Gastrocnemius medialis (tissue), 4 donors: ENCODE measurements at regions not wholly inside any gene's neighbourhood (a gene's known extent, or its start where the extent isn't known, plus 50 kb on each side); places are given as distances from the start of the nearest gene placed in this dataset.

Experiments used
- POLR2A ChIP-seq, 2 donors: fragments of 450-650 bp; IDR thresholded peaks; one replicate each; pipeline ENCODE4 v1.6.1; 2017; ENCODE audit warnings: antibody characterized with exemption in 2 of 2, mild to moderate bottlenecking in 2 of 2, moderate library complexity in 2 of 2
- TF ChIP-seq, protein P1 (sequence below), 5 experiments: fragments of 450-650 bp in 3 of 5; fragments of 200-600 bp in 2 of 5; sonication (generic) in 2 of 5; IDR thresholded peaks in 4 of 5; conservative IDR thresholded peaks in 1 of 5; 1 replicate in 4 of 5; 2 replicates in 1 of 5; pipeline ENCODE4 v1.5.1; 2016 to 2019; ENCODE audit warnings: antibody characterized with exemption in 5 of 5, mild to moderate bottlenecking in 3 of 5, moderate library complexity in 3 of 5

DNA sequence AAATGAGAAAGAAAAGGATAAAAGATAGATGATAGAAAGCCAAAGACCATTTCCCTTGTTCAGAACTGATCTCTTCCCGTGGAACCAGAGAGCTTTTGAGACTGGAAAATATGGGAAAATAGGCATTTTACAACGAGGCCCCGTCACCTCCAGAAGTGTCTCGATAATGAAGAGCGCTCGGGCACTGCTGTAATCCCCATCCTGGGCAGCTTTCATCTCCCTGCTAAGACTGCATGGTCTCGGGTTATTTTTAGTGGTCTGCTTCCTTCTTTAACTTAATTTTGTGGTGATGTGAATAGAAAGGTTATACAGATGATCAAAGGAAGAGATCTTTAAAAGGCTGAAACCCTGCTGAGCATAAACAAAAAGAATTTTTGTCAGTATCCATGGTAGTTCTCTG lies 176.6 kb downstream of the METTL4 start:
- TF ChIP-seq, protein P1, sequence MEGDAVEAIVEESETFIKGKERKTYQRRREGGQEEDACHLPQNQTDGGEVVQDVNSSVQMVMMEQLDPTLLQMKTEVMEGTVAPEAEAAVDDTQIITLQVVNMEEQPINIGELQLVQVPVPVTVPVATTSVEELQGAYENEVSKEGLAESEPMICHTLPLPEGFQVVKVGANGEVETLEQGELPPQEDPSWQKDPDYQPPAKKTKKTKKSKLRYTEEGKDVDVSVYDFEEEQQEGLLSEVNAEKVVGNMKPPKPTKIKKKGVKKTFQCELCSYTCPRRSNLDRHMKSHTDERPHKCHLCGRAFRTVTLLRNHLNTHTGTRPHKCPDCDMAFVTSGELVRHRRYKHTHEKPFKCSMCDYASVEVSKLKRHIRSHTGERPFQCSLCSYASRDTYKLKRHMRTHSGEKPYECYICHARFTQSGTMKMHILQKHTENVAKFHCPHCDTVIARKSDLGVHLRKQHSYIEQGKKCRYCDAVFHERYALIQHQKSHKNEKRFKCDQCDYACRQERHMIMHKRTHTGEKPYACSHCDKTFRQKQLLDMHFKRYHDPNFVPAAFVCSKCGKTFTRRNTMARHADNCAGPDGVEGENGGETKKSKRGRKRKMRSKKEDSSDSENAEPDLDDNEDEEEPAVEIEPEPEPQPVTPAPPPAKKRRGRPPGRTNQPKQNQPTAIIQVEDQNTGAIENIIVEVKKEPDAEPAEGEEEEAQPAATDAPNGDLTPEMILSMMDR (IDR thresholded peaks at IDR 0.05 in 4 of 5, conservative IDR thresholded peaks at IDR 0.05 in 1 of 5): no peak
- no peak for TF ChIP-seq POLR2A (IDR thresholded peaks at IDR 0.05)
